SK-N-SH treated with all-trans-retinoic acid at 6 μM for 48 hours (cell line): ENCODE measurements at regions not wholly inside any gene's neighbourhood (a gene's known extent, or its start where the extent isn't known, plus 50 kb on each side); places are given as distances from the start of the nearest gene placed in this dataset.

ENCODE experiments used
- ATAC-seq: fragments of 200-7000 bp; cut with Tn5 transposase; 3 replicates; pipeline ENCODE4 v1.9.1; 2020; ENCODE audit warnings: mild to moderate bottlenecking, moderate library complexity
- ARNTL ChIP-seq: fragments of 450-650 bp; formaldehyde crosslinking; IDR thresholded peaks from 2 replicates; pipeline ENCODE4 v1.5.0; 2020; ENCODE audit warnings: low read depth, mild to moderate bottlenecking, moderate library complexity, borderline replicate concordance
- BACH2 ChIP-seq: fragments of 250-450 bp; sonication (Bioruptor Pico); IDR thresholded peaks from 2 replicates; pipeline ENCODE4 v1.9.0; 2021; ENCODE audit warnings: mild to moderate bottlenecking, borderline replicate concordance
- CREB5 ChIP-seq: fragments of 250-450 bp; sonication (Bioruptor Pico); IDR thresholded peaks from 2 replicates; pipeline ENCODE4 v1.5.1; 2020; ENCODE audit warnings: low read depth, mild to moderate bottlenecking, moderate library complexity
- CSDC2 ChIP-seq: fragments of 250-450 bp; sonication (Bioruptor Pico); IDR thresholded peaks from 2 replicates; pipeline ENCODE4 v1.5.0; 2020; ENCODE audit warnings: mild to moderate bottlenecking, moderate library complexity
- CSRNP3 ChIP-seq: fragments of 250-450 bp; sonication (Bioruptor Pico); IDR thresholded peaks from 2 replicates; pipeline ENCODE4 v1.5.1; 2021; ENCODE audit warnings: mild to moderate bottlenecking, moderate library complexity
- ESRRG ChIP-seq: fragments of 250-450 bp; sonication (Bioruptor Pico); IDR thresholded peaks from 2 replicates; pipeline ENCODE4 v1.6.1; 2021; ENCODE audit warnings: mild to moderate bottlenecking
- GLIS3 ChIP-seq: fragments of 250-450 bp; sonication (Bioruptor Pico); IDR thresholded peaks from 2 replicates; pipeline ENCODE4 v1.5.0; 2020; ENCODE audit warnings: mild to moderate bottlenecking, moderate library complexity
- ISL1 ChIP-seq: fragments of 250-450 bp; sonication (Bioruptor Pico); IDR thresholded peaks from 2 replicates; pipeline ENCODE4 v2.1.2; 2022; ENCODE audit warnings: mild to moderate bottlenecking, moderate library complexity
- OSR1 ChIP-seq: fragments of 250-450 bp; sonication (Bioruptor Pico); IDR thresholded peaks from 2 replicates; pipeline ENCODE4 v1.8.0; 2022; ENCODE audit warnings: moderate library complexity, mild to moderate bottlenecking, inconsistent platforms
- PATZ1 ChIP-seq: fragments of 250-450 bp; sonication (Bioruptor Pico); IDR thresholded peaks from 2 replicates; pipeline ENCODE4 v1.8.0; 2020; ENCODE audit warnings: mild to moderate bottlenecking, moderate library complexity, borderline replicate concordance
- POU6F1 ChIP-seq: fragments of 250-450 bp; sonication (Bioruptor Pico); IDR thresholded peaks from 2 replicates; pipeline ENCODE4 v1.8.0; 2021; ENCODE audit warnings: low read depth, mild to moderate bottlenecking, moderate library complexity, borderline replicate concordance
- PPARA ChIP-seq: fragments of 250-450 bp; sonication (Bioruptor Pico); IDR thresholded peaks from 2 replicates; pipeline ENCODE4 v1.5.0; 2020; ENCODE audit warnings: mild to moderate bottlenecking, borderline replicate concordance
- RARB ChIP-seq: fragments of 250-450 bp; sonication (Bioruptor Pico); IDR thresholded peaks from 2 replicates; pipeline ENCODE4 v1.8.0; 2021; ENCODE audit warnings: mild to moderate bottlenecking, moderate library complexity
- SNAI2 ChIP-seq: fragments of 250-450 bp; sonication (Bioruptor Pico); IDR thresholded peaks from 2 replicates; pipeline ENCODE4 v1.5.0; 2020; ENCODE audit warnings: mild to moderate bottlenecking, moderate library complexity
- TCF4 ChIP-seq: fragments of 250-450 bp; sonication (Bioruptor Pico); IDR thresholded peaks from 2 replicates; pipeline ENCODE4 v1.8.0; 2021; ENCODE audit warnings: mild to moderate bottlenecking, moderate library complexity, borderline replicate concordance
- TOX ChIP-seq: fragments of 250-450 bp; sonication (Bioruptor Pico); IDR thresholded peaks from 2 replicates; pipeline ENCODE4 v1.8.0; 2021; ENCODE audit warnings: mild to moderate bottlenecking, moderate library complexity, borderline replicate concordance
- TSHZ2 ChIP-seq: fragments of 250-450 bp; sonication (Bioruptor Pico); IDR thresholded peaks from 2 replicates; pipeline ENCODE4 v1.5.0; 2020; ENCODE audit warnings: mild to moderate bottlenecking, moderate library complexity
- ZC3H10 ChIP-seq: fragments of 250-450 bp; sonication (Bioruptor Pico); IDR thresholded peaks from 2 replicates; pipeline ENCODE4 v1.5.1; 2021; ENCODE audit warnings: mild to moderate bottlenecking, moderate library complexity
- ZFP3 ChIP-seq: fragments of 250-450 bp; sonication (Bioruptor Pico); IDR thresholded peaks from 2 replicates; pipeline ENCODE4 v1.5.0; 2020; ENCODE audit warnings: mild to moderate bottlenecking, moderate library complexity
- ZFP30 ChIP-seq: fragments of 450-650 bp; formaldehyde crosslinking; IDR thresholded peaks from 2 replicates; pipeline ENCODE4 v1.5.0; 2022; ENCODE audit warnings: mild to moderate bottlenecking, moderate library complexity
- ZNF565 ChIP-seq: fragments of 450-650 bp; formaldehyde crosslinking; conservative IDR thresholded peaks from 2 replicates; pipeline ENCODE4 v1.5.0; 2020; ENCODE audit warnings: low read depth, mild to moderate bottlenecking, moderate library complexity
- ZNF70 ChIP-seq: fragments of 450-650 bp; formaldehyde crosslinking; IDR thresholded peaks from 2 replicates; pipeline ENCODE4 v1.5.0; 2020; ENCODE audit warnings: mild to moderate bottlenecking, moderate library complexity
- ZNF8 ChIP-seq: fragments of 450-650 bp; formaldehyde crosslinking; IDR thresholded peaks from 2 replicates; pipeline ENCODE4 v1.5.0; 2020; ENCODE audit warnings: mild to moderate bottlenecking, moderate library complexity

GRCh38 chr2:136182315-136182714 is 64.4 kb upstream of the CXCR4 start:
- no peak for TF ChIP-seq TSHZ2
- TF ChIP-seq ZFP30 (CRISPR knock-in tag), result no peak
- no peak for TF ChIP-seq CSRNP3
- TF ChIP-seq ARNTL (CRISPR knock-in tag), result no peak
- no peak for TF ChIP-seq ZNF8 (CRISPR knock-in tag)
- no peak for TF ChIP-seq SNAI2
- no peak for TF ChIP-seq PPARA (CRISPR knock-in tag)
- TF ChIP-seq TOX, result no peak
- no peak for TF ChIP-seq ZNF70
- TF ChIP-seq OSR1 (CRISPR knock-in tag), result no peak
- TF ChIP-seq ZNF565 (CRISPR knock-in tag), result no peak
- TF ChIP-seq RARB (CRISPR knock-in tag), result no peak
- TF ChIP-seq CSDC2, result no peak
- no peak for TF ChIP-seq PATZ1 (CRISPR knock-in tag)
- TF ChIP-seq ISL1 (CRISPR knock-in tag), result no peak
- no peak for ATAC-seq

GRCh38 chr2:136179602-136179975 is 61.6 kb upstream of the CXCR4 start:
- no peak for TF ChIP-seq OSR1 (CRISPR knock-in tag)
- TF ChIP-seq ARNTL (CRISPR knock-in tag), result no peak
- no peak for TF ChIP-seq TSHZ2
- no peak for TF ChIP-seq POU6F1
- TF ChIP-seq PPARA (CRISPR knock-in tag), result no peak
- TF ChIP-seq ZFP3, result no peak
- no peak for TF ChIP-seq TOX
- no peak for TF ChIP-seq ZNF8 (CRISPR knock-in tag)
- no peak for TF ChIP-seq SNAI2
- no peak for TF ChIP-seq ZC3H10
- no peak for TF ChIP-seq ZNF565 (CRISPR knock-in tag)
- no peak for TF ChIP-seq CREB5 (CRISPR knock-in tag)
- TF ChIP-seq TCF4 (CRISPR knock-in tag), result no peak
- TF ChIP-seq PATZ1 (CRISPR knock-in tag), result no peak
- no peak for TF ChIP-seq BACH2 (CRISPR knock-in tag)
- TF ChIP-seq CSDC2, result no peak
- no peak for TF ChIP-seq ZFP30 (CRISPR knock-in tag)
- no peak for TF ChIP-seq GLIS3 (CRISPR knock-in tag)
- TF ChIP-seq ESRRG (CRISPR knock-in tag), result no peak
- no peak for TF ChIP-seq ZNF70
- ATAC-seq, result no peak
